ENCODE measurements at regions not wholly inside any gene's neighbourhood (a gene's known extent, or its start where the extent isn't known, plus 50 kb on each side); places are given as distances from the start of the nearest gene placed in this dataset.

GRCh38 chr2:190810981-190811587 is 69.5 kb upstream of the GLS start:
- no peak for DNase-seq

- DNase-seq, result no peak
Observed at GRCh38 chr2:190811811-190812210, 68.8 kb upstream of the GLS start.

- DNase-seq, result no peak
Observed at GRCh38 chr2:190812506-190813294, 67.9 kb upstream of the GLS start.

DNA sequence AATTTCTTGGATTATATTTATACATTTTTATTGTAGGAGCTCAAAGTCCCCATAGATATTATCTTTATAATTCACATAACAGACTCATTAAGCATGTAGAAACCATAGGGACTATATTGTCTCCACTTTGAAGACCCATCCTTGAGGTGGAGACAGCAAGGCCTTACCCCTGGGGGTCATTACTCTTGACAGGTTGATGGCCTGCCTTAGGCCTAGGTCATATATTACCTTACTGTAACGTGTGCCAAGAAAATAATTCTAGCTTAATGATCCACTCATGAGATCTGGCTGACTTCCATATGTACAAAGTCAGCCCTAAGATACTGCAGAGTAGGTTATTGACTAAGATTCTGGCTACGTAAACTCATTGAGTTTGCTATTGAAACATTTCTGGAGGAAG is 65.4 kb upstream of the GLS start:
- DNase-seq, result no peak

DNA sequence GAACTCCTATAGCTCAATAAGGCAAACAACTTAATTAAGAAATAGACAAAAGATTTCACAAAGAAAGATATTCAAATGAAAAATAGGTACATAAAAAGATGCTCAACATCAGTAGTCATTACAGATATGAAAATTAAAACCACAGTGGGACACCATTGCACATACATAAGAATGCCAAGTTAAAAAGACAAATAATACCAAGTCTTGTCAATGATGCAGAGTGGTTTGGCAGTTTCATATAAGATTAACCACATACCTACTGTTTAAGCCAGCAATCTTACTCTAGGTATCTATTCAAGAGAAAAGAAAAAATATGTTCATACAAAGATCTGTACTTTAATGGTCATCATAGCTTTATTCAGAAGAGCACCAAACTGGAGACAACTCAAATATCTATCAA is 63.5 kb upstream of the GLS start:
- no peak for DNase-seq

DNA sequence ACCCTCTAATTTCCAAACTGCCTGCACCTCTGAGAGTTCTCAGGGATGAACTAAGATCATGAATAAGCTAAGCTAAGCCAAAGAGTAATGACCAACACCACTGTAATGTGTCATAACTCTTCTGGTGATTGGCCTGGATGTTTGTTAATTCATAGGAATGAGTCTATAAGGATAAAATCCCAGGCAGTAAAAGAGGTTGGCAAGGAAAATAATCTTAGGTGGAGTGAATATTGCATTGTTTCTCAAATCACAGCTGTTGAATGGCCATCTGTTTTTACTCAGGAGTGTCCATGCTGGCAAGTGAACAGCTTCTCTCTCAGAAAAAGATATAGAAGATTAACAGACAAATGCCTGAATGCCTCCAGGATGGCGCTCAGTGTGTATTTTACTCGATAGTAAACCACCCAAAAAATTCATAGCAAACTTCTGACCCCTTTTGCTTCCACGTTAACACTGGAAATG is 60.8 kb upstream of the GLS start:
- DNase-seq, result no peak

DNA sequence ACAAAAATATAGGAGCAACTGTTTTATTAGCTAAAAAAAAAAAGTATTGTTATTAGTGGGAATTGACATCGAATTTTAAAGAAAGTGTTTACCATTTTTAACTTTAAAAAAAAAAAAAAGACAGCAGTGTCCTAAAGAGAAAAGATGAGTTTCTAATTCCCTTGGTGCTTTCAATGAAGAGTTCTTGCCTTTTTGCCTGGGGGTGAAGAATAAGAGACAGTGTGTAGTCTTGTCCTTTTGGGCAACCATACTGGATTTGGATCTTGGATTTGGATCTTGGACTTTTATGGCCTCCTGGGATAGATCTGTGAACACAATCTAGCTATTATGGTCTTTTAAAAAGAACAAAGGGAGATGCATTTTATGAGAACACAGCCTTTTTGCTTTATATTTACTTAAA is 60.2 kb upstream of the GLS start:
- DNase-seq, result no peak

DNA sequence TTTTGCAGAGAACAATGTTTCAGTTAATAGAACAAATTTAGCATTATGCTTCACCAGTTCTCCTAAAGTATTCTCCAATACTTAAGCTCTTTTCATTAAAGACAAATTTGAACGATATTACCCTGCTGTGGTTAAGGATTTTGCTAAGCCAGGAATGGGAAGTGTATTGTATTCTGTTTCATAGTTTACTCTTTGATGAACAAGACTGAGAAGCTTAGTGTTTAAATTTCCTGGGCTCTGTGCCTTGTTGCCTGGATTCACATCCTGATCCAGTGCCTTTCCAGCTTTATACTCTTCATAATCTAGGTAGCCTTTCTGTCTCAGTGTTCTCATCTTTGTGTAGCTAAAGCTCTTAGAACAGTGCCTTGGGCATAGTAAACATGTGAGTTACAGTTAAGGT is 58.6 kb upstream of the GLS start:
- DNase-seq, result no peak

- DNase-seq, result no peak
Observed at GRCh38 chr2:190827720-190828119, 52.9 kb upstream of the GLS start.

GRCh38 chr2:190829642-190830041 is 51.0 kb upstream of the GLS start:
- no peak for DNase-seq

Data from NCI-H526 treated with DMSO at 0.1 percent for 48 hours (cell line).